Tibial artery (tissue), 4 donors: ENCODE measurements at regions not wholly inside any gene's neighbourhood (a gene's known extent, or its start where the extent isn't known, plus 50 kb on each side); places are given as distances from the start of the nearest gene placed in this dataset.

Source experiments
- DNase-seq, 2 donors: peaks; one replicate each; pipeline ENCODE4 v3.0.0-alpha.2; 2019
- H3K27ac ChIP-seq, 2 donors: fragments of 200-600 bp; sonication (generic) in 1 of 2; 1 replicate in 1 of 2; 2 replicates in 1 of 2; pipeline ENCODE4 v1.5.1; 2018 to 2019; ENCODE audit warnings: mild to moderate bottlenecking in 1 of 2
- H3K27me3 ChIP-seq, 2 donors: fragments of 200-600 bp; sonication (generic) in 1 of 2; one replicate each; pipeline versions ENCODE4 v1.5.1 to v1.6.0; 2016 to 2019
- H3K36me3 ChIP-seq, 3 donors: fragments of 200-600 bp; sonication (generic) in 2 of 3; one replicate each; pipeline ENCODE4 v1.5.1; 2016 to 2019; ENCODE audit warnings: mild to moderate bottlenecking in 2 of 3
- H3K4me1 ChIP-seq, 4 donors: fragments of 200-600 bp; sonication (generic) in 2 of 4; 1 replicate in 3 of 4; 2 replicates in 1 of 4; pipeline ENCODE4 v1.5.1; 2016 to 2019
- H3K4me3 ChIP-seq, 2 donors: fragments of 200-600 bp; sonication (generic) in 1 of 2; 1 replicate in 1 of 2; 2 replicates in 1 of 2; pipeline ENCODE4 v1.5.1; 2018 to 2019; ENCODE audit warnings: mild to moderate bottlenecking in 2 of 2
- H3K9me3 ChIP-seq, 3 donors: fragments of 200-600 bp; sonication (generic) in 1 of 3; one replicate each; pipeline ENCODE4 v1.5.1; 2016 to 2019
- CTCF ChIP-seq, 2 experiments: fragments of 200-600 bp in 1 of 2; fragments of 450-650 bp in 1 of 2; IDR thresholded peaks; one replicate each; pipeline ENCODE4 v1.5.1; 2017 to 2019; ENCODE audit warnings: antibody characterized with exemption in 2 of 2, mild to moderate bottlenecking in 1 of 2, moderate library complexity in 1 of 2
- intact Hi-C: fragments of 100-400 bp; cut with DNase I; formaldehyde crosslinking; loops from one replicate; pipeline ENCODE4 v1.15.0; 2023; ENCODE audit warnings: low total_unique reads

- Histone ChIP-seq H3K4me1 (peaks cover 0 to 9% (median under 1%) of the 10 kb centered on the region in 4 donors), H3K27ac (no peak overlapping the region), H3K36me3 (no peaks in the 10 kb centered on the region), H3K9me3 (no peaks in the 10 kb centered on the region), H3K4me3 (no peak overlapping the region), H3K27me3 (no peaks in the 10 kb centered on the region)
- TF ChIP-seq CTCF (IDR thresholded peaks at IDR 0.05) = no peak
- DNase-seq = no peak
- intact Hi-C loops = no loop called here
Observed at GRCh38 chr3:88000853-88001252, 58.0 kb downstream of the CGGBP1 start.

GRCh38 chr3:87997966-87998365 lies 60.8 kb downstream of the CGGBP1 start:
- Histone ChIP-seq H3K4me1 (peaks cover 0 to 9% (median under 1%) of the 10 kb centered on the region in 4 donors), H3K27me3 (peaks cover 0 to 2% of the 10 kb centered on the region in 2 donors), H3K9me3 (no peaks in the 10 kb centered on the region), H3K27ac (no peak overlapping the region), H3K4me3 (no peak overlapping the region), H3K36me3 (no peaks in the 10 kb centered on the region)
- intact Hi-C loops = no loop called here
- TF ChIP-seq CTCF (IDR thresholded peaks at IDR 0.05) = no peak
- DNase-seq = no peak

- Histone ChIP-seq H3K4me3 (no peak overlapping the region), H3K36me3 (no peaks in the 10 kb centered on the region), H3K27me3 (peaks cover 0 to 2% of the 10 kb centered on the region in 2 donors), H3K27ac (no peak overlapping the region), H3K4me1 (peaks cover 0 to 9% (median under 1%) of the 10 kb centered on the region in 4 donors), H3K9me3 (no peaks in the 10 kb centered on the region)
- TF ChIP-seq CTCF (IDR thresholded peaks at IDR 0.05) = no peak
- intact Hi-C loops = no loop called here
- peak in 1 of 2 donors; percentile 34 for DNase-seq
Observed at GRCh38 chr3:87997298-87997697, 61.5 kb downstream of the CGGBP1 start.

GRCh38 chr3:87996882-87997281 lies 61.9 kb downstream of the CGGBP1 start:
- DNase-seq = no peak
- Histone ChIP-seq H3K4me1 (peaks cover 0 to 9% (median under 1%) of the 10 kb centered on the region in 4 donors), H3K27ac (no peak overlapping the region), H3K4me3 (no peak overlapping the region), H3K27me3 (peaks cover 0 to 2% of the 10 kb centered on the region in 2 donors), H3K9me3 (no peaks in the 10 kb centered on the region), H3K36me3 (no peaks in the 10 kb centered on the region)
- intact Hi-C loops = no loop called here
- no peak for TF ChIP-seq CTCF (IDR thresholded peaks at IDR 0.05)

GRCh38 chr3:87993566-87993965 lies 65.2 kb downstream of the CGGBP1 start:
- Histone ChIP-seq H3K4me1 (peaks cover 0 to 9% (median under 1%) of the 10 kb centered on the region in 4 donors), H3K27ac (no peak overlapping the region), H3K36me3 (no peaks in the 10 kb centered on the region), H3K4me3 (no peak overlapping the region), H3K9me3 (no peaks in the 10 kb centered on the region), H3K27me3 (peaks cover 0 to 2% of the 10 kb centered on the region in 2 donors)
- TF ChIP-seq CTCF (IDR thresholded peaks at IDR 0.05) = no peak
- DNase-seq = no peak
- intact Hi-C loops = no loop called here

GRCh38 chr3:87987952-87988351 lies 70.9 kb downstream of the CGGBP1 start:
- DNase-seq = no peak
- no peak overlapping the region for H3K27ac ChIP-seq
- no peaks in the 10 kb centered on the region for H3K27me3 ChIP-seq
- intact Hi-C loops = no loop called here
- H3K36me3 ChIP-seq = no peaks in the 10 kb centered on the region
- no peaks in the 10 kb centered on the region for H3K9me3 ChIP-seq
- TF ChIP-seq CTCF (IDR thresholded peaks at IDR 0.05) = no peak
- H3K4me3 ChIP-seq = no peak overlapping the region
- H3K4me1 ChIP-seq = no peaks in the 10 kb centered on the region
